ENCODE measurements at regions not wholly inside any gene's neighbourhood (a gene's known extent, or its start where the extent isn't known, plus 50 kb on each side); places are given as distances from the start of the nearest gene placed in this dataset.

- Mint-ChIP-seq H3K9me3 (no peaks in the 10 kb centered on the region), H3K36me3 (no peaks in the 10 kb centered on the region), H3K27me3 (peaks cover 14 to 19% (median 18%) of the 10 kb centered on the region in 3 donors), H3K4me3 (no peak overlapping the region), H3K27ac (no peak overlapping the region), H3K4me1 (no peaks in the 10 kb centered on the region)
- no peak for DNase-seq
- ATAC-seq (ENCODE audit: low read depth in 2 of 2) = no peak
These were observed 50.9 kb upstream of the A1CF start for GRCh38 chr10:50936335-50936734.

GRCh38 chr10:50937230-50937907, 51.9 kb upstream of the A1CF start:
- H3K36me3 Mint-ChIP-seq = no peaks in the 10 kb centered on the region
- ATAC-seq (ENCODE audit: low read depth in 2 of 2) = no peak
- peaks cover 10 to 15% (median 14%) of the 10 kb centered on the region in 3 donors for H3K27me3 Mint-ChIP-seq
- no peak overlapping the region for H3K4me3 Mint-ChIP-seq
- no peak overlapping the region for H3K27ac Mint-ChIP-seq
- no peak for DNase-seq
- H3K9me3 Mint-ChIP-seq = peaks cover 0 to 1% (median 0%) of the 10 kb centered on the region in 7 donors
- no peaks in the 10 kb centered on the region for H3K4me1 Mint-ChIP-seq

GRCh38 chr10:50941629-50942028, 56.2 kb upstream of the A1CF start:
- Mint-ChIP-seq H3K9me3 (peaks cover 0 to 1% (median 0%) of the 10 kb centered on the region in 7 donors), H3K36me3 (no peaks in the 10 kb centered on the region), H3K27ac (no peak overlapping the region), H3K4me3 (no peak overlapping the region), H3K4me1 (no peaks in the 10 kb centered on the region), H3K27me3 (peaks cover 5 to 13% (median 8%) of the 10 kb centered on the region in 3 donors)
- no peak for ATAC-seq (ENCODE audit: low read depth in 2 of 2)
- no peak for DNase-seq

GRCh38 chr10:50946991-50947781, 61.8 kb upstream of the A1CF start:
- H3K27me3 Mint-ChIP-seq = peaks cover 8 to 13% (median 10%) of the 10 kb centered on the region in 3 donors
- no peak overlapping the region for H3K4me3 Mint-ChIP-seq
- H3K36me3 Mint-ChIP-seq = no peaks in the 10 kb centered on the region
- peak overlapping the region in 1 of 6 donors; percentile 16 for H3K27ac Mint-ChIP-seq
- peaks cover 0 to 2% (median 0%) of the 10 kb centered on the region in 7 donors for H3K9me3 Mint-ChIP-seq
- DNase-seq = no peak
- ATAC-seq (ENCODE audit: low read depth in 2 of 2) = no peak
- no peaks in the 10 kb centered on the region for H3K4me1 Mint-ChIP-seq

GRCh38 chr10:50951365-50951764, 65.9 kb upstream of the A1CF start:
- Mint-ChIP-seq H3K27ac (no peak overlapping the region), H3K36me3 (no peaks in the 10 kb centered on the region), H3K4me3 (no peak overlapping the region), H3K9me3 (peaks cover 0 to 2% (median 0%) of the 10 kb centered on the region in 7 donors), H3K4me1 (no peaks in the 10 kb centered on the region), H3K27me3 (peaks cover 6 to 16% (median 14%) of the 10 kb centered on the region in 3 donors)
- ATAC-seq (ENCODE audit: low read depth in 2 of 2) (no peak), DNase-seq (no peak)

- H3K27ac Mint-ChIP-seq = no peak overlapping the region
- H3K9me3 Mint-ChIP-seq = peaks cover 0 to 11% (median 2%) of the 10 kb centered on the region in 7 donors
- peaks cover 0 to 9% (median 0%) of the 10 kb centered on the region in 3 donors for H3K27me3 Mint-ChIP-seq
- no peak overlapping the region for H3K4me3 Mint-ChIP-seq
- ATAC-seq (ENCODE audit: low read depth in 2 of 2) (no peak), DNase-seq (no peak)
- H3K4me1 Mint-ChIP-seq = no peaks in the 10 kb centered on the region
- H3K36me3 Mint-ChIP-seq = no peaks in the 10 kb centered on the region
These were observed 75.9 kb upstream of the A1CF start for GRCh38 chr10:50961297-50961696.

GRCh38 chr10:50963063-50963462, 77.6 kb upstream of the A1CF start:
- H3K4me1 Mint-ChIP-seq = no peaks in the 10 kb centered on the region
- no peak overlapping the region for H3K27ac Mint-ChIP-seq
- peaks cover 0 to 11% (median 2%) of the 10 kb centered on the region in 7 donors for H3K9me3 Mint-ChIP-seq
- H3K36me3 Mint-ChIP-seq = no peaks in the 10 kb centered on the region
- peaks cover 0 to 9% (median 2%) of the 10 kb centered on the region in 3 donors for H3K27me3 Mint-ChIP-seq
- ATAC-seq (ENCODE audit: low read depth in 2 of 2) (no peak), DNase-seq (no peak)
- H3K4me3 Mint-ChIP-seq = no peak overlapping the region

GRCh38 chr10:50968386-50969091, 83.1 kb upstream of the A1CF start:
- peaks cover 0 to 7% (median 1%) of the 10 kb centered on the region in 7 donors for H3K9me3 Mint-ChIP-seq
- no peaks in the 10 kb centered on the region for H3K4me1 Mint-ChIP-seq
- DNase-seq (no peak), ATAC-seq (ENCODE audit: low read depth in 2 of 2) (no peak)
- peaks cover 0 to 22% (median 6%) of the 10 kb centered on the region in 3 donors for H3K27me3 Mint-ChIP-seq
- H3K36me3 Mint-ChIP-seq = no peaks in the 10 kb centered on the region
- no peak overlapping the region for H3K27ac Mint-ChIP-seq
- no peak overlapping the region for H3K4me3 Mint-ChIP-seq

- DNase-seq (no peak), ATAC-seq (ENCODE audit: low read depth in 2 of 2) (no peak)
- peaks cover 0 to 24% (median 6%) of the 10 kb centered on the region in 3 donors for H3K27me3 Mint-ChIP-seq
- no peak overlapping the region for H3K27ac Mint-ChIP-seq
- no peaks in the 10 kb centered on the region for H3K36me3 Mint-ChIP-seq
- H3K4me1 Mint-ChIP-seq = no peaks in the 10 kb centered on the region
- no peak overlapping the region for H3K4me3 Mint-ChIP-seq
- H3K9me3 Mint-ChIP-seq = no peaks in the 10 kb centered on the region
These were observed 87.2 kb upstream of the A1CF start for GRCh38 chr10:50972591-50972990.

GRCh38 chr10:50981385-50981784, 92.9 kb upstream of the PRKG1 start:
- ATAC-seq (ENCODE audit: low read depth in 2 of 2) (no peak), DNase-seq (no peak)
- Mint-ChIP-seq H3K4me1 (no peaks in the 10 kb centered on the region), H3K4me3 (no peak overlapping the region), H3K9me3 (no peaks in the 10 kb centered on the region), H3K36me3 (no peaks in the 10 kb centered on the region), H3K27me3 (peaks cover 12 to 29% (median 15%) of the 10 kb centered on the region in 3 donors), H3K27ac (no peak overlapping the region)

- Mint-ChIP-seq H3K4me1 (no peaks in the 10 kb centered on the region), H3K27me3 (peaks cover 12 to 30% (median 16%) of the 10 kb centered on the region in 3 donors), H3K9me3 (no peaks in the 10 kb centered on the region), H3K36me3 (no peaks in the 10 kb centered on the region), H3K27ac (no peak overlapping the region), H3K4me3 (no peak overlapping the region)
- no peak for ATAC-seq (ENCODE audit: low read depth in 2 of 2)
- DNase-seq = no peak
These were observed 92.4 kb upstream of the PRKG1 start for GRCh38 chr10:50981904-50982303.

- peaks cover 23 to 39% (median 26%) of the 10 kb centered on the region in 3 donors for H3K27me3 Mint-ChIP-seq
- DNase-seq (no peak), ATAC-seq (ENCODE audit: low read depth in 2 of 2) (no peak)
- no peaks in the 10 kb centered on the region for H3K36me3 Mint-ChIP-seq
- H3K27ac Mint-ChIP-seq = no peak overlapping the region
- H3K4me1 Mint-ChIP-seq = no peaks in the 10 kb centered on the region
- H3K4me3 Mint-ChIP-seq = no peak overlapping the region
- no peaks in the 10 kb centered on the region for H3K9me3 Mint-ChIP-seq
These were observed 91.3 kb upstream of the PRKG1 start for GRCh38 chr10:50982989-50983388.

GRCh38 chr10:50987934-50988333, 86.4 kb upstream of the PRKG1 start:
- ATAC-seq (ENCODE audit: low read depth in 2 of 2) (no peak), DNase-seq (no peak)
- H3K36me3 Mint-ChIP-seq = no peaks in the 10 kb centered on the region
- peaks cover 5 to 20% (median 12%) of the 10 kb centered on the region in 3 donors for H3K4me1 Mint-ChIP-seq
- H3K9me3 Mint-ChIP-seq = no peaks in the 10 kb centered on the region
- H3K27me3 Mint-ChIP-seq = peaks cover 42 to 49% (median 44%) of the 10 kb centered on the region in 3 donors
- no peak overlapping the region for H3K27ac Mint-ChIP-seq
- H3K4me3 Mint-ChIP-seq = no peak overlapping the region
